Esophagus muscularis mucosa (tissue), 3 donors: ENCODE measurements at regions not wholly inside any gene's neighbourhood (a gene's known extent, or its start where the extent isn't known, plus 50 kb on each side); places are given as distances from the start of the nearest gene placed in this dataset.

Experiments
- POLR2A ChIP-seq: fragments of 450-650 bp; IDR thresholded peaks from one replicate; pipeline ENCODE4 v1.6.1; 2017; ENCODE audit warnings: antibody characterized with exemption, moderate library complexity, mild to moderate bottlenecking, low read depth
- POLR2AphosphoS5 ChIP-seq, 2 donors: sonication (generic); formaldehyde crosslinking; IDR thresholded peaks; one replicate each; pipeline ENCODE4 v1.6.1; 2017; ENCODE audit warnings: antibody characterized with exemption in 2 of 2
- TF ChIP-seq, protein P1 (sequence below), 3 experiments: fragments of 200-600 bp in 2 of 3; fragments of 450-650 bp in 1 of 3; sonication (generic) in 2 of 3; IDR thresholded peaks; one replicate each; pipeline ENCODE4 v1.5.1; 2017 to 2019; ENCODE audit warnings: antibody characterized with exemption in 3 of 3, mild to moderate bottlenecking in 2 of 3, moderate library complexity in 1 of 3

GRCh38 chr4:96675416-96675815 is 835.5 kb downstream of the PDHA2 start:
- TF ChIP-seq POLR2A (no peak), POLR2AphosphoS5 (IDR thresholded peaks at IDR 0.05) (no peak)
- TF ChIP-seq, protein P1, sequence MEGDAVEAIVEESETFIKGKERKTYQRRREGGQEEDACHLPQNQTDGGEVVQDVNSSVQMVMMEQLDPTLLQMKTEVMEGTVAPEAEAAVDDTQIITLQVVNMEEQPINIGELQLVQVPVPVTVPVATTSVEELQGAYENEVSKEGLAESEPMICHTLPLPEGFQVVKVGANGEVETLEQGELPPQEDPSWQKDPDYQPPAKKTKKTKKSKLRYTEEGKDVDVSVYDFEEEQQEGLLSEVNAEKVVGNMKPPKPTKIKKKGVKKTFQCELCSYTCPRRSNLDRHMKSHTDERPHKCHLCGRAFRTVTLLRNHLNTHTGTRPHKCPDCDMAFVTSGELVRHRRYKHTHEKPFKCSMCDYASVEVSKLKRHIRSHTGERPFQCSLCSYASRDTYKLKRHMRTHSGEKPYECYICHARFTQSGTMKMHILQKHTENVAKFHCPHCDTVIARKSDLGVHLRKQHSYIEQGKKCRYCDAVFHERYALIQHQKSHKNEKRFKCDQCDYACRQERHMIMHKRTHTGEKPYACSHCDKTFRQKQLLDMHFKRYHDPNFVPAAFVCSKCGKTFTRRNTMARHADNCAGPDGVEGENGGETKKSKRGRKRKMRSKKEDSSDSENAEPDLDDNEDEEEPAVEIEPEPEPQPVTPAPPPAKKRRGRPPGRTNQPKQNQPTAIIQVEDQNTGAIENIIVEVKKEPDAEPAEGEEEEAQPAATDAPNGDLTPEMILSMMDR (IDR thresholded peaks at IDR 0.05), result no peak
